Activated T-cell treated with anti-CD3 and anti-CD28 coated beads for 48 hours (primary cell): ENCODE measurements at regions not wholly inside any gene's neighbourhood (a gene's known extent, or its start where the extent isn't known, plus 50 kb on each side); places are given as distances from the start of the nearest gene placed in this dataset.

ENCODE experiments used
- DNase-seq: peaks from one replicate; pipeline ENCODE4 v3.0.0-alpha.2; 2020; ENCODE audit warnings: low read depth

- DNase-seq, result no peak
Measured at GRCh38 chr5:38099205-38100168, 158.9 kb upstream of the EGFLAM start.

GRCh38 chr5:38094889-38095288 is 163.5 kb upstream of the EGFLAM start:
- DNase-seq, result no peak

- DNase-seq, result no peak
Measured at GRCh38 chr5:38093855-38094254, 164.5 kb upstream of the EGFLAM start.

GRCh38 chr5:38086777-38087176 is 171.6 kb upstream of the EGFLAM start:
- DNase-seq, result no peak

- no peak for DNase-seq
Measured at GRCh38 chr5:38079620-38080402, 178.5 kb upstream of the EGFLAM start.

GRCh38 chr5:38078161-38078560 is 180.2 kb upstream of the EGFLAM start:
- no peak for DNase-seq

GRCh38 chr5:38077652-38078051 is 180.7 kb upstream of the EGFLAM start:
- DNase-seq, result no peak

- no peak for DNase-seq
Measured at GRCh38 chr5:38071831-38072694, 186.3 kb upstream of the EGFLAM start.

GRCh38 chr5:38070304-38070950 is 187.9 kb upstream of the EGFLAM start:
- no peak for DNase-seq

- DNase-seq, result no peak
Measured at GRCh38 chr5:38069360-38069759, 189.0 kb upstream of the EGFLAM start.

GRCh38 chr5:38060354-38060753 is 198.0 kb upstream of the EGFLAM start:
- DNase-seq, result no peak

GRCh38 chr5:38059876-38060275 is 198.5 kb upstream of the EGFLAM start:
- no peak for DNase-seq

- DNase-seq, result no peak
Measured at GRCh38 chr5:38051711-38052511, 206.4 kb upstream of the EGFLAM start.

- DNase-seq, result no peak
Measured at GRCh38 chr5:38048400-38048799, 208.6 kb upstream of the GDNF start.

GRCh38 chr5:38046103-38046502 is 206.3 kb upstream of the GDNF start:
- DNase-seq, result no peak

GRCh38 chr5:38045446-38045845 is 205.6 kb upstream of the GDNF start:
- no peak for DNase-seq

- DNase-seq, result no peak
Measured at GRCh38 chr5:38039826-38040225, 200.0 kb upstream of the GDNF start.

- no peak for DNase-seq
Measured at GRCh38 chr5:38039091-38039490, 199.2 kb upstream of the GDNF start.

- no peak for DNase-seq
Measured at GRCh38 chr5:38036765-38037164, 196.9 kb upstream of the GDNF start.

GRCh38 chr5:38032149-38032548 is 192.3 kb upstream of the GDNF start:
- no peak for DNase-seq

- no peak for DNase-seq
Measured at GRCh38 chr5:38031304-38031703, 191.5 kb upstream of the GDNF start.
